Neural cell (in vitro differentiated cells): ENCODE measurements at regions not wholly inside any gene's neighbourhood (a gene's known extent, or its start where the extent isn't known, plus 50 kb on each side); places are given as distances from the start of the nearest gene placed in this dataset.

Experiments
- H2AFZ ChIP-seq: fragments of 200-600, 300-800 bp; sonication (generic), shearing (Covaris generic); 2 replicates; pipeline ENCODE4 v1.6.0; 2014; ENCODE audit warnings: low read depth, mild to moderate bottlenecking, antibody characterized with exemption, low read length, moderate library complexity
- H3F3A ChIP-seq: fragments of 200-600 bp; shearing (Covaris generic); 2 replicates; pipeline ENCODE4 v1.6.1; 2016; ENCODE audit warnings: mild to moderate bottlenecking, moderate library complexity, mixed read lengths, antibody characterized with exemption, low read length; ENCODE audit not compliant: insufficient read depth, poor library complexity, severe bottlenecking
- H3K27ac ChIP-seq: fragments of 200-600, 300-800 bp; sonication (generic), shearing (Covaris generic); 2 replicates; pipeline ENCODE4 v1.5.1; 2014; ENCODE audit warnings: mild to moderate bottlenecking, low read length, moderate library complexity
- H3K27me3 ChIP-seq: fragments of 300-800, 200-600 bp; sonication (generic), shearing (Covaris generic); 2 replicates; pipeline ENCODE4 v1.6.0; 2014; ENCODE audit warnings: mild to moderate bottlenecking, low read depth, low read length, moderate library complexity; ENCODE audit not compliant: insufficient read depth
- H3K36me3 ChIP-seq: fragments of 300-800, 200-600 bp; sonication (generic), shearing (Covaris generic); 2 replicates; pipeline ENCODE4 v1.5.1; 2014; ENCODE audit warnings: mild to moderate bottlenecking, antibody characterized with exemption, low read length, moderate library complexity; ENCODE audit not compliant: insufficient read depth
- H3K4me2 ChIP-seq: fragments of 300-800, 200-600 bp; sonication (generic), shearing (Covaris generic); 2 replicates; pipeline ENCODE4 v1.6.0; 2014; ENCODE audit warnings: mild to moderate bottlenecking, low read length
- H3K4me3 ChIP-seq: fragments of 300-800, 200-600 bp; sonication (generic), shearing (Covaris generic); 2 replicates; pipeline ENCODE4 v1.5.1; 2014; ENCODE audit warnings: mild to moderate bottlenecking, low read length, moderate library complexity
- H3K79me2 ChIP-seq: fragments of 200-600 bp; shearing (Covaris generic); replicated peaks from 2 replicates; pipeline ENCODE4 v1.6.0; 2014; ENCODE audit warnings: mild to moderate bottlenecking, low read length, moderate library complexity; ENCODE audit not compliant: insufficient read depth
- H3K9ac ChIP-seq: fragments of 300-800, 200-600 bp; sonication (generic), shearing (Covaris generic); 2 replicates; pipeline ENCODE4 v1.6.1; 2016; ENCODE audit warnings: mild to moderate bottlenecking, low read length, mixed read lengths
- H3K9me2 ChIP-seq: fragments of 200-600 bp; shearing (Covaris generic); 2 replicates; pipeline ENCODE4 v1.6.1; 2016; ENCODE audit warnings: mild to moderate bottlenecking, low read length, mixed read lengths; ENCODE audit not compliant: insufficient read depth
- H3K9me3 ChIP-seq: fragments of 200-600, 300-800 bp; sonication (generic), shearing (Covaris generic); 2 replicates; pipeline ENCODE4 v1.6.1; 2016; ENCODE audit warnings: mild to moderate bottlenecking, mixed run types, low read length, moderate library complexity, mixed read lengths
- H4K20me1 ChIP-seq: fragments of 200-600 bp; shearing (Covaris generic); 2 replicates; pipeline ENCODE4 v1.6.1; 2016; ENCODE audit warnings: mild to moderate bottlenecking, mixed run types; ENCODE audit not compliant: insufficient read depth
- CTCF ChIP-seq: fragments of 450-650 bp; IDR thresholded peaks from 2 replicates; pipeline ENCODE4 v1.5.1; 2014; ENCODE audit warnings: antibody characterized with exemption, mild to moderate bottlenecking, moderate library complexity; ENCODE audit not compliant: poor library complexity, severe bottlenecking
- EP300 ChIP-seq: fragments of 450-650 bp; conservative IDR thresholded peaks from 2 replicates; pipeline ENCODE4 v1.6.1; 2014; ENCODE audit warnings: antibody characterized with exemption, mild to moderate bottlenecking, moderate library complexity; ENCODE audit not compliant: poor library complexity, severe bottlenecking
- EZH2 ChIP-seq: fragments of 200-600, 300-800 bp; shearing (Covaris generic), sonication (generic); IDR thresholded peaks from 2 replicates; pipeline ENCODE4 v1.6.1; 2014; ENCODE audit warnings: antibody characterized with exemption, low read length, borderline replicate concordance, mild to moderate bottlenecking; ENCODE audit not compliant: insufficient read depth, poor library complexity, severe bottlenecking
- MXI1 ChIP-seq: fragments of 450-650 bp; conservative IDR thresholded peaks from 2 replicates; pipeline ENCODE4 v1.6.1; 2014; ENCODE audit warnings: antibody characterized with exemption, mild to moderate bottlenecking; ENCODE audit not compliant: poor library complexity, severe bottlenecking
- POLR2AphosphoS5 ChIP-seq: IDR thresholded peaks from 2 replicates; pipeline ENCODE4 v1.6.1; 2012
- RAD21 ChIP-seq: fragments of 450-650 bp; conservative IDR thresholded peaks from 2 replicates; pipeline ENCODE4 v1.6.1; 2014; ENCODE audit warnings: antibody characterized with exemption, mild to moderate bottlenecking, moderate library complexity
- SMC3 ChIP-seq: fragments of 450-650 bp; conservative IDR thresholded peaks from 2 replicates; pipeline ENCODE4 v1.6.1; 2014; ENCODE audit warnings: antibody characterized with exemption, mild to moderate bottlenecking, moderate library complexity; ENCODE audit not compliant: poor library complexity
- TAF1 ChIP-seq: IDR thresholded peaks from 2 replicates; pipeline ENCODE4 v1.6.1; 2012; ENCODE audit warnings: low read depth
- TF ChIP-seq, protein P1 (sequence below): IDR thresholded peaks from 2 replicates; pipeline ENCODE4 v1.6.1; 2012; ENCODE audit warnings: borderline replicate concordance

DNA sequence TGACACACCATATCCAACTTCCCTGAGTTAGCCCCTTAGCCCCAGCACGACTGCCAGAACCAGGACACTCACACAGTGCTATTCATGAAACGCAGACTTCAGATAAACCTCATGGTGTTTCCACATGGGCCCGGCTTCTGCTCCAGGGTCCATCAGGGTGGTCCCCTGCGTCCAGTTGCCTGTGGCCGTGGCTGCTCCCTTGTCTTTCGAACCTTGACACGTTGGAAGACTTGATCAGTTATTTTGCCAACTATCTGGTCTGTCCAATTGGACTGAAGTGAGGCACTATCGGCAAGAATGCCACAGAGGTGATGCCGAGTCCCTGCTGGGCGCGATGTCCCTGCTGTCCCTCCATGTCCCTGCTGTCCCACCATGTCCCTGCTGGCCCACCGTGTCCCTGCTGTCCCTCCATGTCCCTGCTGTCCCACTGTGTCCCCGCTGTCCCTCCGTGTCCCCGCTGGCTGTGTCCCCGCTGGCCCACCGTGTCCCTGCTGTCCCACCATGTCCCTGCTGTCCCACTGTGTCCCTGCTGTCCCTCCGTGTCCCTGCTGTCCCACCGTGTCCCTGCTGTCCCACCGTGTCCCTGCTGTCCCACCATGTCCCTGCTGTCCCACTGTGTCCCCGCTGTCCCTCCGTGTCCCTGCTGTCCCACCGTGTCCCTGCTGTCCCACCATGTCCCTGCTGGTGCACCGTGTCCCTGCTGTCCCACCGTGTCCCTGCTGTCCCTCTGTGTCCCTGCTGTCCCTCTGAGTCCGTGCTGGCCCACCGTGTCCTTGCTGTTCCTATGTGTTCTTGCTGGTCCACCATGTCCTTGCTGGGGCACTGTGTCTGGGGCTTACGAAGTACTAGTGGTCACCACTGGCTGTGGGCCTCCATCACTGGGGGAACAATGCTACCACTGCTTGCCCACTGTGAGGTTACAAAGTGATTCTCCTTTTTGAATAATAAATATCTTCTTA is 251.4 kb downstream of the DLL1 start:
- Histone ChIP-seq H3F3A (no peaks in the 10 kb centered on the region), H2AFZ (no peak overlapping the region), H3K27ac (no peak overlapping the region), H3K79me2 (no peaks in the 10 kb centered on the region), H3K9ac (no peak overlapping the region), H3K4me3 (no peak overlapping the region), H4K20me1 (no peaks in the 10 kb centered on the region), H3K9me3 (no peaks in the 10 kb centered on the region), H3K4me2 (no peak overlapping the region), H3K9me2 (no peaks in the 10 kb centered on the region), H3K36me3 (no peaks in the 10 kb centered on the region), H3K27me3 (no peaks in the 10 kb centered on the region)
- no peak for TF ChIP-seq MXI1
- TF ChIP-seq EZH2 = no peak
- TF ChIP-seq, protein P1, sequence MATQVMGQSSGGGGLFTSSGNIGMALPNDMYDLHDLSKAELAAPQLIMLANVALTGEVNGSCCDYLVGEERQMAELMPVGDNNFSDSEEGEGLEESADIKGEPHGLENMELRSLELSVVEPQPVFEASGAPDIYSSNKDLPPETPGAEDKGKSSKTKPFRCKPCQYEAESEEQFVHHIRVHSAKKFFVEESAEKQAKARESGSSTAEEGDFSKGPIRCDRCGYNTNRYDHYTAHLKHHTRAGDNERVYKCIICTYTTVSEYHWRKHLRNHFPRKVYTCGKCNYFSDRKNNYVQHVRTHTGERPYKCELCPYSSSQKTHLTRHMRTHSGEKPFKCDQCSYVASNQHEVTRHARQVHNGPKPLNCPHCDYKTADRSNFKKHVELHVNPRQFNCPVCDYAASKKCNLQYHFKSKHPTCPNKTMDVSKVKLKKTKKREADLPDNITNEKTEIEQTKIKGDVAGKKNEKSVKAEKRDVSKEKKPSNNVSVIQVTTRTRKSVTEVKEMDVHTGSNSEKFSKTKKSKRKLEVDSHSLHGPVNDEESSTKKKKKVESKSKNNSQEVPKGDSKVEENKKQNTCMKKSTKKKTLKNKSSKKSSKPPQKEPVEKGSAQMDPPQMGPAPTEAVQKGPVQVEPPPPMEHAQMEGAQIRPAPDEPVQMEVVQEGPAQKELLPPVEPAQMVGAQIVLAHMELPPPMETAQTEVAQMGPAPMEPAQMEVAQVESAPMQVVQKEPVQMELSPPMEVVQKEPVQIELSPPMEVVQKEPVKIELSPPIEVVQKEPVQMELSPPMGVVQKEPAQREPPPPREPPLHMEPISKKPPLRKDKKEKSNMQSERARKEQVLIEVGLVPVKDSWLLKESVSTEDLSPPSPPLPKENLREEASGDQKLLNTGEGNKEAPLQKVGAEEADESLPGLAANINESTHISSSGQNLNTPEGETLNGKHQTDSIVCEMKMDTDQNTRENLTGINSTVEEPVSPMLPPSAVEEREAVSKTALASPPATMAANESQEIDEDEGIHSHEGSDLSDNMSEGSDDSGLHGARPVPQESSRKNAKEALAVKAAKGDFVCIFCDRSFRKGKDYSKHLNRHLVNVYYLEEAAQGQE = no peak
- no peak for TF ChIP-seq TAF1
- no peak for TF ChIP-seq RAD21
- no peak for TF ChIP-seq EP300
- TF ChIP-seq CTCF = no peak
- TF ChIP-seq SMC3 = no peak
- TF ChIP-seq POLR2AphosphoS5 = no peak

- Histone ChIP-seq H3K27me3 (no peaks in the 10 kb centered on the region), H3K4me3 (no peak overlapping the region), H3K9me3 (no peaks in the 10 kb centered on the region), H2AFZ (no peak overlapping the region), H3K79me2 (no peaks in the 10 kb centered on the region), H3K36me3 (no peaks in the 10 kb centered on the region), H3K9ac (no peak overlapping the region), H3K4me2 (no peak overlapping the region), H3K9me2 (no peaks in the 10 kb centered on the region), H4K20me1 (no peaks in the 10 kb centered on the region), H3K27ac (no peak overlapping the region), H3F3A (no peaks in the 10 kb centered on the region)
- TF ChIP-seq POLR2AphosphoS5 = no peak
- no peak for TF ChIP-seq EZH2
- TF ChIP-seq SMC3 = no peak
- TF ChIP-seq RAD21 = no peak
- TF ChIP-seq MXI1 = no peak
- TF ChIP-seq, protein P1 = no peak
- TF ChIP-seq CTCF = no peak
- no peak for TF ChIP-seq EP300
- no peak for TF ChIP-seq TAF1
Observed at GRCh38 chr6:170038708-170039107, 252.2 kb downstream of the DLL1 start.
